Amygdala (tissue), 56 donors: ENCODE measurements at regions not wholly inside any gene's neighbourhood (a gene's known extent, or its start where the extent isn't known, plus 50 kb on each side); places are given as distances from the start of the nearest gene placed in this dataset.

Source experiments
- DNase-seq, 56 donors: peaks; one replicate each; lab custom pipeline; 2025; lab: John Stamatoyannopoulos, UW

DNA sequence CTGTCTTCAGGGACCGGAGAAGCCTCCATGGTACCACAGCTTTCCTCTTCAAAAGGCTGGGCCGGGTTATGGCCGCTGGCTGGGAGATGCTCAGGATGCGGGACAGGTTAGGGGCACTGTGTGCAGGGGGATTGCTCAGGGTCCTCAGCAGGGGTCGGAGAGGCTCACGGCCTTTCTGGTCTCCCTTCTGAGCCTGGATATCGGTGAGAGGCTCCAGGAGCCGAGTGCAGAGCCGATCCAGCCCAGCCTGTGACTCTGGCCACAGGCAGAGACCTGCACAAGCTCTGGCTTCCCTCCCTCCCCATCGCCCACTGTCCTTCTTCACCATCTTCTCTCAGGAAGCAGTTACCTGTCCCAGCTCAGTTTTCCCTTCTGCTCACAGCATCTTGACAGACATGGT is 306.0 kb downstream of the ZNF536 start:
- DNase-seq, result no peak

DNA sequence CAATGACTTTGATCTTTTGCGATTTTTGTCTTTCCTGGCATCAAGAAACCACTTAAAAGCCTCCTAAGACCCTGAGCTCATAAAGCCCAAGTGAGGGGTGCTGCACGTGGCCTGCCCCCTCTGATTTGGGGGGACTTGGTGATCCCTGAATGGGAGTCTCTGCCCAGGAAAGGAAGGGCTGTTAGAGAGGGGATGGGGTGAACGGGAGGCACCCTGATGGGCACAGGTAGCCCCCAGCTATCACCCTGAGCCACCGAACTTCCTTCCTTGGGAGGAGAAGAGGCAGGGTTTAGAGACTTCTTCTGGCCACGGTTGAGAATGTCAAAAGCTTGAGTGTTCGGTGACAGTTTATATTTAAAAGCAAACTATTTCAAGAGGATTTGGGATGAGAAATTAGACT is 305.5 kb downstream of the ZNF536 start:
- no peak for DNase-seq

DNA sequence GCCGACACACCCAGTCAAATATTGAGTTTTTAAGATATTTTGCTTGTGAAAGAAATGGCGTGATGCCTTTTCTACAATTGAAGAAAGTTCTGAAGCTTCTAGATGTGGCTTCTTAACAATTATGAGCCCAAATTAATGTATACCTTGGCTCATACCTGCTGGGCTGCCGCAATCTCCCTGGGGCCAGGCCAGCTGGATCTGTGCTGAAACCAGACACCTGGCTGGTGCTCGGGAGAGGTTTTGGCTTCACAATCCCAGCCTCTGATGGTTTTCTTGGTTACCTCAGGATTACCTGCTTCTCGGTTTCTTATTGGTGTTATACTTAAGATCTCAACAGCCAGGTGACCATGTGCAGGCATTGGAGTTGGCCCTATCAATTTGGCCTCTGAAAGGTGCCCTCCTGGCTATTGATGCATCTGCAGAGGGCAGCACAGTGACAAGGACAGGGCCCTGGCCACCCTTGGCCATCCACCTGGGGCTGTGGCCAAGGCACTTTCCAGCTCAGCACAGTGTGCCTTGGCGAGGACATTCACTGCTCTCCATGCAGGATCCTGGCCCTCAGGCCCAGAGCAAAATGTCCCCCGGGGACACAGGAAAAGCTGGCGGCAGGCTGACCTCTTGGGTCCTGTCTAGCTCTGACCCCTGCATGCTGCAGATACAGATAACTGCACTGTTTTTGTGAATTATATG is 305.0 kb downstream of the ZNF536 start:
- DNase-seq, result no peak

DNA sequence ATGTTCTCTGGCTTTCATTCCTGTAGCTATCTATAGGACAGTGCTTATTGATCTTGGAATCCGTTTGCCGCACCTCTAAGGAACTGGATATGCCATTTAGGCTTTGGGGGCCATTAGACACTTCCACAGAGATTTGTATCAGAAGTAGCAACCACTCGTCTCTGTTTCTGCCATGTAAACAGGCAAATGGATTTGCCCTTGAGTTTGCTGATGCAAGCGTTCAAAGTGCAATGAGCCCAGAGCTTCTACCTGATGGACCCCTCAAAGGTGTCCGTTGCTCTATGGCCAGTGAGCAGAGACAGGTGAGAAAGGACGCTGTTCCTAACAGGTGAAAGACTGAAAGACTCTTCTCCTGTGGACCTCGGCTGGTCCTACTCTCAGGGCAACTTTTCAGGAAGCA is 302.9 kb downstream of the ZNF536 start:
- DNase-seq, result no peak

DNA sequence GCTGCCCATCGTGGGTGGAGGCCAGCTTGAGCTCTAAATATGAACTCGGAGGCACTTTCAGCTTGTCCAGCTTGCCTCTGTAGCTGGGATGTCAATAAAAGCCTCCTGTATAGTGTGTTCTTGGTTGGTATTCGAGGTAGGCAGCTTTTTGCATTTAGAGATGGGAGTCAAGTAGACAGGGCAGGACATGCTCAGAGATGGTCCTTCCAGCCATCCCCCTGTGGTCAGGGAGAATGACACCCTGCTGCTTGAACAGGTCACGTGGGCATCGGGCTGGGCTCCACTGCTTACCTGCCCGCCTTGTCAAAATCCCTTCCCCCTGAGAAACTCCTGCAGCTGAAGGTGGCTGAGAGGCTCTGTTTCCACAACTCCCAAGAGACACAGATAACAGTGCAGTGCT is 302.5 kb downstream of the ZNF536 start:
- no peak for DNase-seq

DNA sequence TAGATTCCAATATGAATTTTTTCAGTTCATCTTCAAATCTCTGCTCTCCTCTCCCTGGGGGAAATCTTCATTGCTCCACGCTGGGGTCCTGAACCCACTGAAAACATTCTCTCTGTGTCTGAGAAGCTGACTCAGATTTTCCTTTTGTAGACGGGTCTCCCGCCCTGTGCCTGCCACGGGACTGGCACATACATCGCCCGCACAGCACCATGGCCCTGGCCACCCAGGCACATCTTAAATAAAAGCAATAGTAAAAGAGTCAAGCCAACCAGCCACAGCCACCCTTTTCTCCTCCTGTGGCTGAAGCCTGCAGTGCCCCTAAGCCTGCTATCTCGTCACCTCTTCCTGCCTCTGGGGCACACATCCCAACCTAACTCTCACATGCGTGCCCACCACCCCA is 301.2 kb downstream of the ZNF536 start:
- no peak for DNase-seq

DNA sequence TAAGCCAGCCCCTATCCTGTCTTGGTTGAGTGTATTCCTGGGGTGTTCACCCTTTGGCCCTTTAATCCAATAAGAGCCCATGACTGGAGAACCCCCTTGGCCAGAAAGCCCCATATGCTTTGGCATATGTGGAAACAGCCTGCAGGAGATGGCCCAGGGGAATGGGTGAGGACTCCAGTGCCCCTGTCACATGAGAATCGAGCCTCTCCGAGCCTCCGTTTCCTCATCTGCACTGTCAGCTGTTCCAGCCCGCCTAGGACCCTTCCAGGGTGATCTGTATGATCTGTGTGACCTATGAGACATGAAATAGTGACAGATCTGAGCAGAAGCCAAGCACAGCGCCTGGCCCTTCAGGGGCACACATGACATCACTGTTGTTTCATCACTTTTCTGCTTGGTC is 300.7 kb downstream of the ZNF536 start:
- DNase-seq, result no peak

DNA sequence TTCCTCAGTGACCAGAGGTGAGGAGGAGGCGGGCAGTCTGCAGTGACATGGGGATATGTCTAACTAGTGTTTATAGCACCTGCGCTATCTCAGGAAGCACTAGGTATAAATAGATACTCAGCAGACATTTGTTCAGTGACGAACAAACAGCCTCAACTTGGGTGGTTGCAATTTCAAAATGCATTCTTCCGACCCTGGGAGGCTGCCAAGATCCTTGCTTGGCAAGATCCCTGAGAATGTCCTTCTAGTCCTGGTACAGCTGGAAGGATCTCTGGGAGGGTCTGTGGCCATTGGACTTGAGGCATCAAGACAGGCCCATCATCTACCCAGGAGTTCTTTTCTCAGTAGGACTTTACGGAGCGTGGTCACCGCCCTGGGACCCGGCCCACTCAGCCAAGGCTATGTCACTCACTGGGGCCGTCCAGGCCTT is 299.5 kb downstream of the ZNF536 start:
- peak in 2 of 56 donors; percentile 8 to 9 for DNase-seq

DNA sequence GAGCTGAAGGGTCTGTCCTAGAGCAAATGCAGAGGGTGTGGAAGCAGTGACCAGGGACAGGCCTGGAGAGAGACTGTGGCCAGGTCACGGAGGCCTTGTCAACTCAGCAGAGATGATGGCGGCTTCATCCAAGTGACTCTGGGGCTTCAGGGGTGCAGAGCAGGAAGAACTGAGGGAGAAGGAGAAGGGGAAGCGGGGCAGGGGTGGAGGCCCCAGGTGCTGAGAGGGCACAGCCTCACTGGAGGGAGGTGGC is 299.1 kb downstream of the ZNF536 start:
- DNase-seq, result no peak

DNA sequence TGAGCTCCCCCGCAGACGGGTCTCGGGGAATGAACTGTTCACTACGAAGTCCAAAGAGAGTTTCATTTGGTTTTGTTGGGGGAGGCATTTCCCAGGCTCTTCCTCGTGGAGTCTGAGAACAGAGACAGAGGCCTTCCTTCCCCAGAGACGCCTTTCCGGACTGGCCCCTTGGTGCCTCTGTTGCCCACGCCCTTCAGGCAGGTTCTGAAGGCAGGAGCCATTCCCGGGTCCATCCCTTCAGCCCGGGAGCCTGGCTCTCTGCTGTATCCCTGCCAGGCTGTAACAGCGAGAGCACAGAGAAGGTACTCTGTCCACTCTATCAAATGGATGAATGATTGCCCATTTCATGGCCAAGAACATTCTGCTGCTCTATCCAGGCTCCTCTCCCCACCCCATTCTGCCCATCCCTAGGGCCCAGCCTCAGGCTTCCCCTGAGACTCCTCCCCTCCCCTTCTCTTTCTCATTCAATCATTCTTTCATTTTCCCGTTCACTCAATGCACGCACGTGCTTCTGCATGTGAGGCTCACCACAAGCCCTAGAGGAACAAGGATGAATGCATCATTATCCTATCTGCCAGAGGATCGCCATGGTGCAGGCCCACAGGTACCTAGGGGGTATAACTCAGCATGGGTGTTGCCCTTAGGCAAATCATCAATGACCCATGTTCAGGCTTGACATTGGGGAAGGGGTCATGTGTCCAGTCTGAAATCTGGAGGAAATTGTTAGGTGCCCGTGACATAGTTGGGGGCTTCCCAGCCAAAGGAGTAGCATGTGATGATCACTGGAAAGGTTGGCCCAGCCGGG is 298.6 kb downstream of the ZNF536 start:
- DNase-seq, result no peak

DNA sequence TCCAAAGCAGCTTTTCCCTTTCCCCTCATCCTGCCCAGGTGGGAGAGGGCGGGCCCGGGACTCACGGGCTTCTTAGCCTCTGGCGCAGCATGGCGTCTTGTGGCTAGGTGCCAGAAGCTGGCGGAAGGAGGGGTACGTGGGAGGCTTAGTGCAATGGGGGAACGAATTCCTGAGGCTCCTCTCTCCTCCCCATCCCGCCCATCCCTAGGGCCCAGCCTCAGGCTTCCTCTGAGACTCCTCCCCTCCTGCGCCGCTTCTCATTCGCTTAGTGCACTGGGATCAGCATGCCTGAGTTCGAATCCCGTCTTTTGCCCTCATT is 297.8 kb downstream of the ZNF536 start:
- DNase-seq, result peak in 1 of 56 donors; percentile 31

DNA sequence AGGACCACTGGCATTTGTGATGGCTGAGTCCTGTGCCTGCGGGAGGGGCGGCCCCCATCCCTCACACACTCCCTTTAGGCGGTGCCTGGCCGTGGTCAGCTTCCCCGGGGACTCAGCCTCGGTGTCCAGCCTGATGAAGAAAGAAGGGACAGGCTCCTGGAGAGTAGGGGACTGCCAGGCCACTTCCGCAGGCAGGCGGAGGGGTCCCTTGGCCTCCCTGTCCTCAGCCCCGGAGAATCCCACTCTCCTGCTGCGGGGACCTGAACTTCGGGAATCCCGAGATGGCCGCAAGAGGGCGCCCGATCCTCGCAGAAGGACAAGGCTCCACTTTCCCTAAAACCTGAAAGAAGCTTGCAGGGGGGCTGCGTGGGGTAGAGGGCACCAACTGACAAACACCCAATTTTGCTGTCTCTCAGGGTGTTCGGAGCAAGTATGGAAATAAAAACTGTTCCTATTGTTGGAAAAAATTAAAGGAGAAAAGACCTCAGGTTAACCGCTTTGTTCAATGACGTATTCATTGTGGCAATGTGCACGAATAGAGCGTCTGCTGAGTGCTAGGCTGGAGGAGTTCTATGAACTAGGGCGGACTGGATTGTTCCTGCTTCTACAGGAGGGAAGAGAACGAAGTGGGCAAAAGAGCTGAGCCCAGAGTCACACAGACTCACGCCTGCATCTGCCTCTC is 297.3 kb downstream of the ZNF536 start:
- DNase-seq, result peak in 32 of 56 donors; percentile 14 to 84 (median 42)

DNA sequence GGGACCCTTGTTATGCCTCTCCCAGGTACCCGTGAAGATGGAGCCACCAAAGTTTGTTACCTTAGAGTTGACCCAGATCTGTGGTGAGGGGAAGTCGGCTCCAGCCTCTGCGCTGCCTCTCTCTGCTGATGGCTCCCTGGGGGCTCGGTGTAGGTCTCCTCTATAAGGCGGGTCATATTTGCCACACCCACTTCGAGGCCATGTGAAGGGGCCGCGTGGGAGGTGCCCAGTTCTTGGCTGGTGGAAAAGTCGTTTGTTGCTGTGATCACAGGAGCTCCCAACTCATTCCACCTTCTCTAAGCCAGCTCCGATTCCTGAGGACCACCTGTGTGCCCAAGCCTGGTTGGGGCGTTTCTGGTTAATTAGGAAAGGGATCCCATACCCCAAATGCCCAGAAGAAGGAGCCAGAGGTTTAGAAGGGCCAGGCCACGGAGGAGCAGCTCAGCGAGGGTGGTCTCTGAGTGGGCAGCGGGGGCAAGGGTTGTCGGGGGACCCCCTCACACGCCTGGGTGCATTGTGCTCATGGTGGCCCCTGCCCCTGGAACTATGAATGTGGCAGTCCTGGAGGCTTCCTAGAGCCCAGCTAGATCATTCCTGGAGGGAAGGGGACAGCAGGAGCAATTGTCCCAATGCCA is 296.5 kb downstream of the ZNF536 start:
- DNase-seq, result no peak

DNA sequence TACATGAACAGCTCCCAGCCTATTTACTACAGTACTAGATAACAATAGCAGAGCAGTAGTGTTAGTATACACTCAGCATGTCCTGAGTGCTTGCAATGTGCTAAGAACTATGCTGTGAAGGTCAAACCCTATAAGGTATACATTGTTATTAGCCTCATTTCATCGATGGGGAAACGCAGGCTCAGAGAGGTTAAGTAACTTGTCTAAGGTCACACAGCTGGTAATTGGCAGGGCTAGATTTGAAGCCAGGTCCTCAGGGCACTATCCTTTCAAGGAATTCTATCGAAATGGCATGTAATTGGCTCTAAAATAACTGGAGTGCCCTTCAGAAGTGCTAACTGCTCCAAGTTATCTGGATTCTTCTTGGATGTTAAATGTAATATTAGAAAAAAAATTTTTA is 295.6 kb downstream of the ZNF536 start:
- no peak for DNase-seq

DNA sequence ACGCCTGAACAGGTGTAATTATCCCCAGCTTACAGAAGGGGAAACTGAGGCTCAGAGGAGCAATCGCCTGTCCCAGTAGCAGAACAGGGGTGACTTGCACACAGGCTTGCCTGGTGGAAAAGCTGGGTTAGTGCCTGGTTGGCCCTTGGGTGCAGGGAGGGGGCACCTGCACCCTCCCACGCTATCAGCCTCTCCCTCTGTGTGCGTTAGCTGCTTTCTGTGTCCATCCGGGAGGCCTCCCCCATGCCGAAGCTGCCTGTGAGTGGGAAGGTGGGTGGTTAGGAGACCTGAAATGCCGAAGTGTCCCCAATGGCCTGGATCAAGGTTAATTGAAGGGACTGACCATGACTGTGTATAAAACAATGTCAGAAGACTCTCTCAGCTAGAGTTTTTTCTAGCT is 295.0 kb downstream of the ZNF536 start:
- no peak for DNase-seq

DNA sequence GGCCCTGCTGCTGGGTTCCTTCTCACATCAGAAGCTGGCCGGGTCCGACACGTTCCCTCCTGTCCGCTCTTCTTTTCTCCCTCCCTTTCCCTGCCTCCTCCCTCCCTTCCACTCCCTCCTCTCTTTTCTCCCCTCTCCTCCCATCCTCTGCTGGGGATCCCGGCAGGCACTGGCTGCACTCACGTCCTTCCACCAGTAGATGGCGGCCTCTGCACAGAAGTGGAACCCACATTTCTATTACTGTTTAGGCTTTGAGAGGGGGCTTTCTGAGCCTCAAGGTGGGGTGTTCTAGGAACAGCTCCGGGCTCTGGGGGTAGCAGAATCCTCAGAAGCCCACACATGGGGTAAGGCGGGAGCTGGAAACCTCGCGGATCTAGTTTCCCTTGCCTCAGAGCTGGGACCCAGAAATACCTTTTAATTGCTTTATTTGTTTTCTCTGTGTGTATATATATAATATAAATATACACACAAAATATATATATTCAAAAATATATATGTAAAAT is 294.2 kb downstream of the ZNF536 start:
- peak in 31 of 56 donors; percentile 10 to 77 (median 34) for DNase-seq

DNA sequence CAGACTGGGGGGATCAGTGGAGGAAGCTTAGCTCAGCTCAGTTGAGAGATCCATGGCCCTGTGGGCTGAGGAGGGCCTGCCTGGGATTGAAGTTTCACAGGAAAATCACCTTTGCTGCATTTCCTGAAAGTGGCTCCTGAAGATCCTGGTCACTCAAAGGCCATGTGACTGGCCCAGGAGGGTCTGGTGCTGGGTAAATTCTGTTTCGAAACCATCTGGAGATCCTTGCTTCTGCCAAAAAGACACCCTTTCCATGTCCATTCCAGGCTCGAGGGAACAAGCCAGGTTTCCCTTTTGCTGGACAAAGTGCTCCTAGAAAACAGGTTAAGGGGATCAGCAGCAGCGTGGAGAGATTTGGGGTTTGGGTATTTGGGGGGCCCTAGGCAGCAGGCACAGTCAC is 293.3 kb downstream of the ZNF536 start:
- DNase-seq, result no peak

DNA sequence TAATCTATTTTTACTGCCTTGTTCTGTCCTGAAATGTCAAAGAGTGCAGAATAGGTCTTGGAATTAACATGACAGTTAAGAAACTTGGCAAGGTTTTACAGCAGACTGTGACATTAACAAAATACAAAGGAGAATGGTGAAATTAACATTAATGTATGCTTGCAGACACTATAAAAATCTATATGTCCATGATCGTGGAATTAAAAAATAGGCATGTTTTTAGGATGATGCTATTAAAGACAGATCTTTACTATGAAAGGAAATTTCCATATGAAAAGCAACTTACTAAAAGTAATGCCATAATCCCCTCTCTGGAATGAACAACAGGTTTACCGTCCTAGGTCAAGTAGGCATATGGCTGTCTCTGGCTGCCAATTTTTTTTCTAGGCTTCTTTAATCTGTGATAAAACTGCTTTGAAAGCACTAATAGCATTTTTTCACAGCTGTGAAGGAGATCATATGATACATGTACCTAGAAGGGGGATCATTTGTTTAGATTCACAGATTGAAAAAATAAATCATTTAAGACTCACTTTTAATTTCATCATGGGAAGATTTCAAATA is 291.5 kb downstream of the ZNF536 start:
- DNase-seq, result no peak

DNA sequence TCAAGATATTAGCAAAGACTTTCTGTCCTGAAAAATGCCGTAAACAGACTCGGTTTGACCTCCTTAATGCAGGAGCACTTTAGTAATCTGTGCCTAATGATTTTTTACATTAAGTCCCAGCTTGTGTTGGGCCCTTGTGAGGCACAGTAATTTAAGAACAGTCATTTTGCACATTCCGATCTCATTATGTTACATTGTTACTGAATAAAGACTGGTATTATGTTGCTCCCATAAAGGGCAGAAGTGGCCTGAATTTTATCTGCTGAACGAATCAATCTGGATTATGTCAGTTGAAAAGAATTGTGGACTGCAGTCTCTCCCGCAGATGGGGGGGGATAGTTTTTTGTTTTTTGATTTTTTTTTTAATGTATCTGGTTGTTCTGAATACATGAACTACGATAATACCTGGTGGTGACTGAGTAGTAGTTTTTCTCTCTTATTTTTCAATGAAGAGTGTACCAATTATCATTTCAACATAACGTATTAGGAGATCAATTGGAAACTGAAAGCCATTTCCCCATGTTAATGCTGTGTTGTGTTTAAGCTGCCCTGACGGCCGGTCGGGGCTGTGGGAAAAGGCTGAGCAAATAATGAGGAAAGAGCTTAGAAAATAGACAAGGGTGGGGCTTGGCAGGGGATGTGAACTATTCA is 290.2 kb downstream of the ZNF536 start:
- peak in 1 of 56 donors; percentile 12 for DNase-seq

DNA sequence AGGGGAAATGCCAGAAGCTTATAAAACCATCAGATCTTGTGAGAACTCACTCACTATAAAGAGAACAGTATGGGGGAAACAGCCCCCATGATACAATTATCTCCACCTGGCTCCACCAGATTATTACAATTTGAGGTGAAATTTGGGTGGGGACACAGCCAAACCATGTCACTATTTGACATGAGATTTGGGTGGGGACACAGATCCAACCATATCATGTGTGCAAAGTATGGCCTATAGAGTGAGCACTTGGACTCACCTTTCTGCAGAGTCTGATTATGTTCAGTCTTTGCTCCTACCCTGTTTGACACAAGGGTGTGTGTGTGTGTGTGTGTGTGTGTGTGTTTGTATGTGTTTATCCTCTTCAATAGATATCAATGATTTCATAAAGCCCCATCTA is 287.5 kb downstream of the ZNF536 start:
- no peak for DNase-seq
